GM20000 (cell line): ENCODE measurements at regions not wholly inside any gene's neighbourhood (a gene's known extent, or its start where the extent isn't known, plus 50 kb on each side); places are given as distances from the start of the nearest gene placed in this dataset.

Experiments used
- DNase-seq: peaks from one replicate; pipeline ENCODE4 v3.0.0; 2012; ENCODE audit warnings: low spot score
- TF ChIP-seq, protein P1 (sequence below): IDR thresholded peaks from 2 replicates; pipeline ENCODE4 v1.5.1; 2012; ENCODE audit warnings: mild to moderate bottlenecking, control low read depth; ENCODE audit errors: extremely low read depth, missing control alignments

DNA sequence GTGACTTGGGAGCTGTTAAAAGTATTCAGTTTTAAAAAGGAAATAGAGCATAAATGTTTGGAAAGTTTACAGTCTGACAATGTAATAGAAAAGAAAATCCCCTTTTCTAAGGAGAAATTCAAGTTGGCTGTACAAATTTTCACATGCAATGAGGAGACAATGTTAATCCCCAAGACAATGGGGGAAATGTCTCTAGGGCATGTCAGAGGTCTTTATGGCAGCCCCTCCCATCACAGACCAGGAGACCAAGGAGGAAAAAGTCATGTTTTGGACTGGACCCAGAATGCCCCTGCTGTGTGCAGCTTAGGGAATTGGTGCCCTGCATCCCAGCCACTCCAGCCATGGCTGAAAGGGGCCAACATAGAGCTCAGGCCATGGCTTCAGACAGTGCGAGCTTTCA is 831.1 kb upstream of the ADGRL3 start:
- DNase-seq, result no peak
- TF ChIP-seq, protein P1, sequence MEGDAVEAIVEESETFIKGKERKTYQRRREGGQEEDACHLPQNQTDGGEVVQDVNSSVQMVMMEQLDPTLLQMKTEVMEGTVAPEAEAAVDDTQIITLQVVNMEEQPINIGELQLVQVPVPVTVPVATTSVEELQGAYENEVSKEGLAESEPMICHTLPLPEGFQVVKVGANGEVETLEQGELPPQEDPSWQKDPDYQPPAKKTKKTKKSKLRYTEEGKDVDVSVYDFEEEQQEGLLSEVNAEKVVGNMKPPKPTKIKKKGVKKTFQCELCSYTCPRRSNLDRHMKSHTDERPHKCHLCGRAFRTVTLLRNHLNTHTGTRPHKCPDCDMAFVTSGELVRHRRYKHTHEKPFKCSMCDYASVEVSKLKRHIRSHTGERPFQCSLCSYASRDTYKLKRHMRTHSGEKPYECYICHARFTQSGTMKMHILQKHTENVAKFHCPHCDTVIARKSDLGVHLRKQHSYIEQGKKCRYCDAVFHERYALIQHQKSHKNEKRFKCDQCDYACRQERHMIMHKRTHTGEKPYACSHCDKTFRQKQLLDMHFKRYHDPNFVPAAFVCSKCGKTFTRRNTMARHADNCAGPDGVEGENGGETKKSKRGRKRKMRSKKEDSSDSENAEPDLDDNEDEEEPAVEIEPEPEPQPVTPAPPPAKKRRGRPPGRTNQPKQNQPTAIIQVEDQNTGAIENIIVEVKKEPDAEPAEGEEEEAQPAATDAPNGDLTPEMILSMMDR, result no peak

- TF ChIP-seq, protein P1, result no peak
Observed at GRCh38 chr4:60378010-60378409, 822.1 kb upstream of the ADGRL3 start.

GRCh38 chr4:60384516-60384915 is 815.6 kb upstream of the ADGRL3 start:
- DNase-seq, result no peak
- TF ChIP-seq, protein P1, result no peak

More at GRCh38 chr4:60378010-60378409, 822.1 kb upstream of the ADGRL3 start:
- DNase-seq, result no peak

DNA sequence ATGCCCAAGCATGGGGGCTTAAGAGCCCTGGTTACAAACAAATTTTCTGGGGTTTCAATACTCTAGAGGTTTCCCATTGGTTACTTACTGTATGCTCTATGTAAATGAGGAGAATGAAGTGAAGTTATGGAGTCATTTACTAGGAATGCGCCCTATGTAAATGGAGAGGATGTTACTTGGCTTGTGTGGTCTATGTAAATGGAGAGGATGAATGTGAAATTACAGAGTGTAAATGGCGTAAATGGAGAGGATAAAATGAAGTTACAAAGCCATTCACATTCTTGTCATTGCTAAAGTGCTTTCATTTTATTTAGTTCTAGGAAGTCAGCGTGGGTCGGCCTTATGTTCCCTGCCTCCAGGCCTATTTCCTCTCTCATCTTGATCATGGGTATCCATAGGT is 810.5 kb upstream of the ADGRL3 start:
- DNase-seq, result no peak
- TF ChIP-seq, protein P1, result no peak

- TF ChIP-seq, protein P1, result no peak
- no peak for DNase-seq
Observed at GRCh38 chr4:60396341-60397049, 803.6 kb upstream of the ADGRL3 start.

DNA sequence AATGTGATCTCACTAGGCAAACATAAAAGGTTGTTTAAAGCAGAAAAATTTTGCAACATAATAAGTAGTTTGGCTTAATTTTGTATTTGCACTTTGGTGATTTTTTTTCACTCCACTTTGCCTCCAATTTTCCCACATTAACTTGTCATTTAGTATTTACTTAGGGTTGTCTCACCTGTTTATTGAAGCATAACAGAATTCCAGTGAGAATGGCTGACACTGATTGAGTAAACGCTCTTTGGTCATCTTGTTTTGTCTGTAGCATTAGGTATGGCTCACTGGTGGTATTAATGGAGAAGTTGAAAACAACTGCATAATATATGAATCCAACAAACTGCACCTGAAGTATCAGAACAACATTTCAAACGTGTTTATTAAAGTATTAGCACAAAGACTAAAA is 799.5 kb upstream of the ADGRL3 start:
- no peak for DNase-seq
- TF ChIP-seq, protein P1, result no peak

GRCh38 chr4:60404027-60404426 is 796.1 kb upstream of the ADGRL3 start:
- no peak for DNase-seq
- TF ChIP-seq, protein P1, result no peak
